Mesenchymal stem cell (in vitro differentiated cells and primary cell): ENCODE measurements at regions not wholly inside any gene's neighbourhood (a gene's known extent, or its start where the extent isn't known, plus 50 kb on each side); places are given as distances from the start of the nearest gene placed in this dataset.
A peak's percentile ranks its signal among the peaks of the same experiment; 100 is the strongest.
"Not testable (repeated sequence)": the region's sequence is repeated elsewhere in the genome, so short reads cannot be mapped to it uniquely, and the experiment has no call there.

ENCODE experiments used
- DNase-seq: peaks from one replicate; pipeline ENCODE4 v3.0.0-alpha.2; 2013
- H2AFZ ChIP-seq: one replicate; pipeline ENCODE4 v1.6.1; 2013; ENCODE audit warnings: low read depth, mild to moderate bottlenecking, control low read depth, inconsistent platforms, low read length, moderate library complexity
- H2AK5ac ChIP-seq: 2 replicates; pipeline ENCODE4 v1.6.1; 2013; ENCODE audit warnings: low read length, moderate library complexity, mild to moderate bottlenecking, inconsistent platforms; ENCODE audit not compliant: severe bottlenecking
- H2BK120ac ChIP-seq: one replicate; pipeline ENCODE4 v1.6.1; 2013; ENCODE audit warnings: low read depth, mild to moderate bottlenecking, inconsistent platforms, low read length, moderate library complexity
- H2BK12ac ChIP-seq, 2 experiments: one replicate each; pipeline ENCODE4 v1.6.1; 2013; ENCODE audit warnings: inconsistent platforms in 2 of 2, low read length in 2 of 2, mild to moderate bottlenecking in 2 of 2, moderate library complexity in 2 of 2, control low read depth in 1 of 2
- H2BK15ac ChIP-seq: one replicate; pipeline ENCODE4 v1.6.1; 2013; ENCODE audit warnings: mild to moderate bottlenecking, low read depth, inconsistent platforms; ENCODE audit not compliant: poor library complexity, severe bottlenecking
- H2BK5ac ChIP-seq: 2 replicates; pipeline ENCODE4 v1.6.1; 2013; ENCODE audit warnings: low read depth, mild to moderate bottlenecking, low read length, control low read depth, inconsistent platforms; ENCODE audit not compliant: poor library complexity, severe bottlenecking
- H3K14ac ChIP-seq, 2 experiments: one replicate each; pipeline ENCODE4 v1.6.1; 2013; ENCODE audit warnings: inconsistent platforms in 2 of 2, low read length in 2 of 2, control low read depth in 1 of 2, mild to moderate bottlenecking in 1 of 2, moderate library complexity in 1 of 2
- H3K18ac ChIP-seq, 2 experiments: one replicate each; pipeline ENCODE4 v1.6.1; 2013; ENCODE audit warnings: inconsistent platforms in 2 of 2, low read length in 2 of 2, control low read depth in 1 of 2, low read depth in 1 of 2, mild to moderate bottlenecking in 1 of 2
- H3K23ac ChIP-seq, 2 experiments: one replicate each; pipeline ENCODE4 v1.6.1; 2013; ENCODE audit warnings: inconsistent platforms in 2 of 2, low read length in 2 of 2, mild to moderate bottlenecking in 2 of 2, moderate library complexity in 2 of 2, control low read depth in 1 of 2
- H3K27ac ChIP-seq: 2 replicates; pipeline ENCODE4 v1.5.1; 2013; ENCODE audit warnings: mild to moderate bottlenecking, moderate library complexity, low read length, control low read depth, inconsistent platforms; ENCODE audit not compliant: poor library complexity, severe bottlenecking
- H3K27me3 ChIP-seq, 2 experiments: 2 replicates each; pipeline versions ENCODE4 v1.6.1 to v1.7.0; 2013; ENCODE audit warnings: low read length in 2 of 2, mild to moderate bottlenecking in 2 of 2, moderate library complexity in 2 of 2, control low read depth in 1 of 2, inconsistent platforms in 1 of 2; ENCODE audit not compliant: control insufficient read depth in 1 of 2, insufficient read depth in 1 of 2
- H3K36me3 ChIP-seq, 2 experiments: 2 replicates each; pipeline versions ENCODE4 v1.6.1 to v1.7.0; 2013; ENCODE audit warnings: low read length in 2 of 2, control low read depth in 1 of 2, inconsistent platforms in 1 of 2, low read depth in 1 of 2, mild to moderate bottlenecking in 1 of 2; ENCODE audit not compliant: insufficient read depth in 2 of 2, control insufficient read depth in 1 of 2
- H3K4ac ChIP-seq, 2 experiments: one replicate each; pipeline ENCODE4 v1.6.1; 2013; ENCODE audit warnings: inconsistent platforms in 2 of 2, low read length in 2 of 2, mild to moderate bottlenecking in 2 of 2, moderate library complexity in 2 of 2, control low read depth in 1 of 2, low read depth in 1 of 2
- H3K4me1 ChIP-seq: 2 replicates; pipeline ENCODE4 v1.6.1; 2013; ENCODE audit warnings: low read depth, low read length, control low read depth; ENCODE audit not compliant: control insufficient read depth, insufficient read depth
- H3K4me2 ChIP-seq: 2 replicates; pipeline ENCODE4 v1.6.1; 2013; ENCODE audit warnings: low read length, mild to moderate bottlenecking, inconsistent platforms; ENCODE audit not compliant: poor library complexity, severe bottlenecking
- H3K4me3 ChIP-seq, 2 experiments: 2 replicates each; pipeline versions ENCODE4 v1.5.1 to v1.7.0; 2013; ENCODE audit warnings: low read length in 2 of 2, mild to moderate bottlenecking in 2 of 2, control low read depth in 1 of 2, low read depth in 1 of 2; ENCODE audit not compliant: insufficient read depth in 1 of 2
- H3K79me1 ChIP-seq: replicated peaks from 2 replicates; pipeline ENCODE4 v1.6.1; 2013; ENCODE audit warnings: mild to moderate bottlenecking, control low read depth, low read length, inconsistent platforms; ENCODE audit not compliant: poor library complexity, severe bottlenecking
- H3K9ac ChIP-seq: 2 replicates; pipeline ENCODE4 v1.7.0; 2013; ENCODE audit warnings: mild to moderate bottlenecking, low read length, moderate library complexity
- H3K9me3 ChIP-seq: 2 replicates; pipeline ENCODE4 v1.7.0; 2013; ENCODE audit warnings: mild to moderate bottlenecking, low read length; ENCODE audit not compliant: control insufficient read depth
- H4K8ac ChIP-seq: one replicate; pipeline ENCODE4 v1.6.1; 2013; ENCODE audit warnings: inconsistent platforms, mild to moderate bottlenecking, low read length, moderate library complexity
- H4K91ac ChIP-seq: one replicate; pipeline ENCODE4 v1.6.1; 2013; ENCODE audit warnings: mild to moderate bottlenecking, low read length, inconsistent platforms
- WGBS: methylation state at CpG from one replicate; pipeline ENCODE4 v1.1.7; 2013; ENCODE audit warnings: mixed read lengths; 5-methylcytosine and 5-hydroxymethylcytosine counted together

- H3K4ac ChIP-seq: no peak overlapping the region
- no peaks in the 10 kb centered on the region for H3K9me3 ChIP-seq
- H2BK12ac ChIP-seq: peak overlapping the region in 1 of 2 experiments; percentile 75
- H3K14ac ChIP-seq: peak overlapping the region in 1 of 2 experiments; percentile 92
- H3K9ac ChIP-seq: no peak overlapping the region
- H3K4me2 ChIP-seq: no peak overlapping the region
- peak overlapping the region in 1 of 2 experiments; percentile 58 for H3K18ac ChIP-seq
- peaks cover 37% of the 10 kb centered on the region for H3K4me1 ChIP-seq
- H3K79me1 ChIP-seq: no peaks in the 10 kb centered on the region
- H3K4me3 ChIP-seq: no peak overlapping the region
- H3K27me3 ChIP-seq: peaks cover 5 to 67% of the 10 kb centered on the region in 2 experiments
- H2BK15ac ChIP-seq: no peak overlapping the region
- WGBS: 55% methylated on average over 24 of the region's 29 CpGs
- no peak overlapping the region for H3K27ac ChIP-seq
- no peak overlapping the region for H3K23ac ChIP-seq
- H2AFZ ChIP-seq: no peak overlapping the region
- H2BK5ac ChIP-seq: no peak overlapping the region
- peaks cover 0 to 2% of the 10 kb centered on the region in 2 experiments for H3K36me3 ChIP-seq
- H2BK120ac ChIP-seq: no peak overlapping the region
- no peak for DNase-seq
- H2AK5ac ChIP-seq: no peak overlapping the region
- peak overlapping the region; percentile 53 for H4K91ac ChIP-seq
- peak overlapping the region; percentile 14 for H4K8ac ChIP-seq
Measured at GRCh38 chr9:136599811-136600660, 54.2 kb upstream of the NOTCH1 start.

DNA sequence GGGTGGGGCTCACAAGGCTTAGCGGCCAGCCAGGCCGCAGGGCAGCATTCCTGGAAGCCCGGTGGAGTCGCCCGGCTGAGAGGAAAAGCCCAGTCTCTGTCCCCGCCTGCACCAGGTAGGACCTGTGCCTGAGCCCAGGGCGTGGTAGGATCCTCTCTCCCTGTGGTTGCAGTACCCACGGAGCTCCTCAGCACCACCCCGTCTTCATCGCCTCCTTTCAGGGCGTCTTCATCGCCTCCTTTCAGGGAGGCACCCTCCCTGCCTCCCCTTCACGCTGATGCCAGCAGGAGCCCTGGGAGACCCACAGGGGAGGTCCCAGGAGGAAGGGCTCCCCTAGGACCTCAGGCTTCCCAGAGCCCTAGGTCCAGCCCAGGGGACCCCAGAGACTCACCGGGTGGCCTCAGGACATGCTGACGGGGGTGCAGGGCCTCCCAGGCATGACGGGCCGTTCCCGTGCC lies 53.3 kb upstream of the NOTCH1 start:
- peaks cover 0 to 2% of the 10 kb centered on the region in 2 experiments for H3K36me3 ChIP-seq
- peak overlapping the region; percentile 4 for H4K91ac ChIP-seq
- H3K23ac ChIP-seq: no peak overlapping the region
- H3K27me3 ChIP-seq: peaks cover 5 to 69% of the 10 kb centered on the region in 2 experiments
- peak overlapping the region in 1 of 2 experiments; percentile 54 for H3K18ac ChIP-seq
- H2BK15ac ChIP-seq: peak overlapping the region; percentile 6
- peak overlapping the region in 1 of 2 experiments; percentile 26 for H3K14ac ChIP-seq
- H2BK12ac ChIP-seq: peak overlapping the region in 1 of 2 experiments; percentile 59
- no peak overlapping the region for H2AFZ ChIP-seq
- no peaks in the 10 kb centered on the region for H3K79me1 ChIP-seq
- no peak overlapping the region for H3K4me3 ChIP-seq
- no peak overlapping the region for H2BK120ac ChIP-seq
- no peak overlapping the region for H3K4me2 ChIP-seq
- no peak overlapping the region for H2BK5ac ChIP-seq
- H3K9me3 ChIP-seq: no peaks in the 10 kb centered on the region
- H3K27ac ChIP-seq: no peak overlapping the region
- H3K4me1 ChIP-seq: peaks cover 35% of the 10 kb centered on the region
- H3K9ac ChIP-seq: no peak overlapping the region
- H2AK5ac ChIP-seq: no peak overlapping the region
- H4K8ac ChIP-seq: peak overlapping the region; percentile 27
- DNase-seq: no peak
- peak overlapping the region; percentile 9 to 24 for H3K4ac ChIP-seq
- 89% methylated on average over 17 of the region's 18 CpGs for WGBS

GRCh38 chr9:136598390-136599073 lies 52.7 kb upstream of the NOTCH1 start:
- H3K23ac ChIP-seq, H2BK120ac ChIP-seq, H3K4me3 ChIP-seq, DNase-seq, H4K8ac ChIP-seq, H3K27ac ChIP-seq, H2BK5ac ChIP-seq, H3K36me3 ChIP-seq, H2AK5ac ChIP-seq, H3K79me1 ChIP-seq, H3K4ac ChIP-seq, H3K9ac ChIP-seq, H3K14ac ChIP-seq, H2BK15ac ChIP-seq, H2AFZ ChIP-seq, H3K9me3 ChIP-seq, H3K4me2 ChIP-seq: not testable (repeated sequence)
- Histone ChIP-seq H3K18ac (peak overlapping the region in 1 of 2 experiments; percentile 64), H3K4me1 (peaks cover 32% of the 10 kb centered on the region), H3K27me3 (peaks cover 5 to 70% of the 10 kb centered on the region in 2 experiments), H4K91ac (peak overlapping the region; percentile 29), H2BK12ac (peak overlapping the region in 1 of 2 experiments; percentile 7)
- WGBS: 82% methylated on average over 9 of the region's 13 CpGs

- no peak overlapping the region for H2BK5ac ChIP-seq
- H2BK15ac ChIP-seq: peak overlapping the region; percentile 92
- peak overlapping the region; percentile 92 for H4K91ac ChIP-seq
- H3K4ac ChIP-seq: no peak overlapping the region
- no peak overlapping the region for H3K4me2 ChIP-seq
- peaks cover 32% of the 10 kb centered on the region for H3K4me1 ChIP-seq
- 85% methylated on average over 8 of the region's 9 CpGs for WGBS
- H3K27me3 ChIP-seq: peaks cover 5 to 69% of the 10 kb centered on the region in 2 experiments
- H3K9me3 ChIP-seq: no peaks in the 10 kb centered on the region
- H3K36me3 ChIP-seq: peaks cover 0 to 2% of the 10 kb centered on the region in 2 experiments
- H3K9ac ChIP-seq: no peak overlapping the region
- no peak overlapping the region for H3K4me3 ChIP-seq
- H2BK120ac ChIP-seq: peak overlapping the region; percentile 64
- peak overlapping the region; percentile 1 for H4K8ac ChIP-seq
- no peak overlapping the region for H3K14ac ChIP-seq
- no peak overlapping the region for H3K23ac ChIP-seq
- DNase-seq: no peak
- no peaks in the 10 kb centered on the region for H3K79me1 ChIP-seq
- H3K18ac ChIP-seq: peak overlapping the region; percentile 64 to 68
- H2AFZ ChIP-seq: no peak overlapping the region
- H2BK12ac ChIP-seq: peak overlapping the region; percentile 42 to 80
- H2AK5ac ChIP-seq: no peak overlapping the region
- H3K27ac ChIP-seq: no peak overlapping the region
Measured at GRCh38 chr9:136597965-136598364, 52.1 kb upstream of the NOTCH1 start.
